Stomach (tissue), 4 donors: ENCODE measurements at regions not wholly inside any gene's neighbourhood (a gene's known extent, or its start where the extent isn't known, plus 50 kb on each side); places are given as distances from the start of the nearest gene placed in this dataset.

Experiments
- EP300 ChIP-seq: sonication (generic); formaldehyde crosslinking; IDR thresholded peaks from one replicate; pipeline ENCODE4 v1.6.1; 2017; ENCODE audit warnings: antibody characterized with exemption
- POLR2A ChIP-seq, 4 donors: fragments of 450-650 bp; IDR thresholded peaks; one replicate each; pipeline ENCODE4 v1.6.1; 2016; ENCODE audit warnings: antibody characterized with exemption in 4 of 4, control low read depth in 2 of 4, mild to moderate bottlenecking in 1 of 4, moderate library complexity in 1 of 4
- POLR2AphosphoS5 ChIP-seq, 3 donors: sonication (generic); formaldehyde crosslinking; IDR thresholded peaks; one replicate each; pipeline ENCODE4 v1.6.1; 2016; ENCODE audit warnings: antibody characterized with exemption in 3 of 3
- TF ChIP-seq, protein P1 (sequence below), 7 experiments: fragments of 450-650 bp in 4 of 7; fragments of 200-600 bp in 3 of 7; sonication (generic) in 3 of 7; IDR thresholded peaks; one replicate each; pipeline ENCODE4 v1.5.1; 2016 to 2019; ENCODE audit warnings: antibody characterized with exemption in 7 of 7, control low read depth in 2 of 7, mild to moderate bottlenecking in 1 of 7

DNA sequence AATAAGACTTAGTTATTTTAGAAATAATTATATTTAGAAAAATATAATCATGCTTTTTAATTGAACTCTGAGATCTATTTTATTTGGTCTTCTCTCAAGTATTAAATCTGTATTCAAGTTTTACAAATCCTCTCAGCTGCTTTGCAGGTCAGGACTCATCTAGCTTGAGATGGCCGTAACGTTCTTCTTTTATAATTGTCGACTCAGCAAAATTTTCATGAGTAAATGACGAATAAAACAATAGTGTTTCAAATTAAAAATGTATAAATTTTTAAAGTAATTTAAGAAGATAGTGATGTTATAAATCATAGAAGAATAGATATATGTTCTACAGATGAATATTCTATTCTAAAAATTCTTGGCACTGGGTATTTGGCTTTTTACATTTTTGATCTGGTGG is 957.1 kb upstream of the EYS start:
- no peak for TF ChIP-seq POLR2AphosphoS5 (IDR thresholded peaks at IDR 0.05)
- TF ChIP-seq POLR2A (IDR thresholded peaks at IDR 0.05) = no peak
- TF ChIP-seq, protein P1, sequence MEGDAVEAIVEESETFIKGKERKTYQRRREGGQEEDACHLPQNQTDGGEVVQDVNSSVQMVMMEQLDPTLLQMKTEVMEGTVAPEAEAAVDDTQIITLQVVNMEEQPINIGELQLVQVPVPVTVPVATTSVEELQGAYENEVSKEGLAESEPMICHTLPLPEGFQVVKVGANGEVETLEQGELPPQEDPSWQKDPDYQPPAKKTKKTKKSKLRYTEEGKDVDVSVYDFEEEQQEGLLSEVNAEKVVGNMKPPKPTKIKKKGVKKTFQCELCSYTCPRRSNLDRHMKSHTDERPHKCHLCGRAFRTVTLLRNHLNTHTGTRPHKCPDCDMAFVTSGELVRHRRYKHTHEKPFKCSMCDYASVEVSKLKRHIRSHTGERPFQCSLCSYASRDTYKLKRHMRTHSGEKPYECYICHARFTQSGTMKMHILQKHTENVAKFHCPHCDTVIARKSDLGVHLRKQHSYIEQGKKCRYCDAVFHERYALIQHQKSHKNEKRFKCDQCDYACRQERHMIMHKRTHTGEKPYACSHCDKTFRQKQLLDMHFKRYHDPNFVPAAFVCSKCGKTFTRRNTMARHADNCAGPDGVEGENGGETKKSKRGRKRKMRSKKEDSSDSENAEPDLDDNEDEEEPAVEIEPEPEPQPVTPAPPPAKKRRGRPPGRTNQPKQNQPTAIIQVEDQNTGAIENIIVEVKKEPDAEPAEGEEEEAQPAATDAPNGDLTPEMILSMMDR (IDR thresholded peaks at IDR 0.05) = no peak
- no peak for TF ChIP-seq EP300
